Left lung (tissue), 4 donors: ENCODE measurements at regions not wholly inside any gene's neighbourhood (a gene's known extent, or its start where the extent isn't known, plus 50 kb on each side); places are given as distances from the start of the nearest gene placed in this dataset.
A peak's percentile ranks its signal among the peaks of the same experiment; 100 is the strongest.

Experiments
- ATAC-seq: fragments of 200-7000 bp; cut with Tn5 transposase; one replicate; pipeline ENCODE4 v1.9.1; 2020; ENCODE audit warnings: moderate library complexity
- DNase-seq, 4 donors: peaks; one replicate each; pipeline ENCODE4 v3.0.0-alpha.2; 2013 to 2020
- H3K27ac ChIP-seq, 2 donors: fragments of 200-600 bp; sonication (generic) in 1 of 2; one replicate each; pipeline versions ENCODE4 v1.5.0 to v1.8.0; 2020 to 2021
- H3K27me3 ChIP-seq, 2 donors: fragments of 200-600 bp; sonication (generic) in 1 of 2; one replicate each; pipeline versions ENCODE4 v1.5.0 to v1.8.0; 2020 to 2021
- H3K36me3 ChIP-seq, 2 donors: fragments of 200-600 bp; sonication (generic) in 1 of 2; one replicate each; pipeline versions ENCODE4 v1.5.0 to v1.8.0; 2020 to 2021
- H3K4me1 ChIP-seq, 2 donors: fragments of 200-600 bp; one replicate each; pipeline ENCODE4 v1.8.0; 2021
- H3K4me3 ChIP-seq, 2 donors: fragments of 200-600 bp; sonication (generic) in 1 of 2; one replicate each; pipeline versions ENCODE4 v1.5.0 to v1.8.0; 2020 to 2021; ENCODE audit warnings: mild to moderate bottlenecking in 1 of 2
- H3K9me3 ChIP-seq, 2 donors: fragments of 200-600 bp; sonication (generic) in 1 of 2; one replicate each; pipeline versions ENCODE4 v1.5.0 to v1.8.0; 2020 to 2021
- intact Hi-C, 2 donors: fragments of 100-400 bp; cut with DNase I; formaldehyde crosslinking; loops; one replicate each; pipeline versions ENCODE4 v1.11.2 to v1.14.2; 2022
- TF ChIP-seq, protein P1 (sequence below), 2 donors: fragments of 200-600 bp; sonication (generic) in 1 of 2; IDR thresholded peaks; one replicate each; pipeline versions ENCODE4 v1.5.0 to v1.8.0; 2021; ENCODE audit warnings: antibody characterized with exemption in 2 of 2
- donor health status: DM: no; HTN: yes; CAD: no.
- donor health status: DM: no; HTN: no; CAD: no.

DNA sequence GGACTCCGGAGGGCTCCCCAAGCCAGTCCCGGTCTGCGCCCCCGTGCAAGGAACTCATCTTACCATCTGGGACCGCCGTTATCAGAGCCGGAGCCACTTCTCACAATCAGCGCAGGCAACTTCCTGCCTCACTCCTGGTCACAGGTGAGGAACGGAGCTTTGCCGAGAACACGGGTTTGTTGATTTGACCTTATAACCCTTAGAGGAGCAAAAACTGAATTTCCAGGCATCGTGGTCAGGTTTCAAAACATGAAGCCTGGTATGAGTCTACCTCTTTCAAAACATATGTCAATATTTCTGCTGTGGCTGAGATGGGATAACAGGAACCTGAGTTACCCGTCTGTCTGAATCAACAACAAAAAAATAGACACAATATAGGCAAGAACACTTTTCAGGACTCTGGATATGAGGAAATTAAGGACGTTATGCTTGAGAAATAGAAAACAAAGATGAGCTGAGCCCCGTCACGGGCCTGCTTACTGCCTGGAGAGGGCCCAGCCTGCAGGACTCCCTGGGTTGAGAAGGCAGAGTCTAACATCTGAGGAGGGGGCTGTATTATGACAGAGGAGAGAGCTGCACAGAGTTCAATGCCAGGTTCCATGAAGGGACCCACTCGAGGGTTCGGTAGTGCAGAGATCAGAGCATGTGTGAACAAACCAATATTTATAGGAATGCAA, 148.7 kb downstream of the NDUFA10 start:
- TF ChIP-seq, protein P1, sequence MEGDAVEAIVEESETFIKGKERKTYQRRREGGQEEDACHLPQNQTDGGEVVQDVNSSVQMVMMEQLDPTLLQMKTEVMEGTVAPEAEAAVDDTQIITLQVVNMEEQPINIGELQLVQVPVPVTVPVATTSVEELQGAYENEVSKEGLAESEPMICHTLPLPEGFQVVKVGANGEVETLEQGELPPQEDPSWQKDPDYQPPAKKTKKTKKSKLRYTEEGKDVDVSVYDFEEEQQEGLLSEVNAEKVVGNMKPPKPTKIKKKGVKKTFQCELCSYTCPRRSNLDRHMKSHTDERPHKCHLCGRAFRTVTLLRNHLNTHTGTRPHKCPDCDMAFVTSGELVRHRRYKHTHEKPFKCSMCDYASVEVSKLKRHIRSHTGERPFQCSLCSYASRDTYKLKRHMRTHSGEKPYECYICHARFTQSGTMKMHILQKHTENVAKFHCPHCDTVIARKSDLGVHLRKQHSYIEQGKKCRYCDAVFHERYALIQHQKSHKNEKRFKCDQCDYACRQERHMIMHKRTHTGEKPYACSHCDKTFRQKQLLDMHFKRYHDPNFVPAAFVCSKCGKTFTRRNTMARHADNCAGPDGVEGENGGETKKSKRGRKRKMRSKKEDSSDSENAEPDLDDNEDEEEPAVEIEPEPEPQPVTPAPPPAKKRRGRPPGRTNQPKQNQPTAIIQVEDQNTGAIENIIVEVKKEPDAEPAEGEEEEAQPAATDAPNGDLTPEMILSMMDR (IDR thresholded peaks at IDR 0.05), result no peak
- no peak for DNase-seq
- ATAC-seq, result no peak
- intact Hi-C loops, result no loop called here
- Histone ChIP-seq H3K27me3 (peaks cover 0 to 22% of the 10 kb centered on the region in 2 donors), H3K4me1 (no peaks in the 10 kb centered on the region), H3K4me3 (no peak overlapping the region), H3K36me3 (no peaks in the 10 kb centered on the region), H3K27ac (no peak overlapping the region), H3K9me3 (no peaks in the 10 kb centered on the region)

DNA sequence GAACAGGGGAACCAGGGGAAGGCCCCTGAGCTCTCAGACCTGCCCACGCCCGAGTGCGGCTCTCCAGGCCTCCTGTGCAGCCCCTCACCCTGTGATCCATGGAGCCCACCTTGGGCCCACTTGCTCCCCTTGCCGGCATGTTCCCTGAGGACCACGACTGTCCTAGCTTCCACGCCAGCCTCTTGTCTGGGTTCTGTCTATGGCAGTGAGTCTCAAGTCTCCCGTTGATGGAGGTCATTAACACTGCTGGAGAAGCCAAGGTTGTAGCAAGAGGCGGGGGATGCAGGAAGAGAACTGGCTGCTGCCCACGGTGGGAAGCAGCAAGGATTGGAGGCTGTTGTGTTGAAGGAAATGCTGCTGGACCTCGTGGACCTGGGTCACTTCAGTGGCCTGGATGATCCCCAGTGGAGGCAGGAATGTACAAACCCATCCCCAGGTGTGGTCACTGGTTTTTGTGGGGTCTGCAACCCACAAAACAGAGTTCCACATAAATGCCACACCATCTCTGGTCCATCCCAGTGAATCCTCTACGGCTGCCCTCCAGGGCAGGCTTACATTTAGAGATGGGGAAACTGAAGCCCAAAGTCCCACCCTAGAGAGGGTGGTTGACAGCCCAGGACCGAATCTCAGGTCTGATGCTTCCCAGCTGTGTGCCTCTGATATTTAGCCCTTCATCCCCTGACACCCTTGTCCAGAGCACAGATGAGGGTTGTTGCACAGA, 150.3 kb downstream of the NDUFA10 start:
- intact Hi-C loops, result no loop called here
- H3K27me3 ChIP-seq, result peaks cover 0 to 15% of the 10 kb centered on the region in 2 donors
- H3K4me3 ChIP-seq, result no peak overlapping the region
- ATAC-seq (no peak), DNase-seq (no peak)
- no peaks in the 10 kb centered on the region for H3K4me1 ChIP-seq
- H3K9me3 ChIP-seq, result no peaks in the 10 kb centered on the region
- no peak overlapping the region for H3K27ac ChIP-seq
- TF ChIP-seq, protein P1 (IDR thresholded peaks at IDR 0.05), result no peak
- H3K36me3 ChIP-seq, result no peaks in the 10 kb centered on the region

DNA sequence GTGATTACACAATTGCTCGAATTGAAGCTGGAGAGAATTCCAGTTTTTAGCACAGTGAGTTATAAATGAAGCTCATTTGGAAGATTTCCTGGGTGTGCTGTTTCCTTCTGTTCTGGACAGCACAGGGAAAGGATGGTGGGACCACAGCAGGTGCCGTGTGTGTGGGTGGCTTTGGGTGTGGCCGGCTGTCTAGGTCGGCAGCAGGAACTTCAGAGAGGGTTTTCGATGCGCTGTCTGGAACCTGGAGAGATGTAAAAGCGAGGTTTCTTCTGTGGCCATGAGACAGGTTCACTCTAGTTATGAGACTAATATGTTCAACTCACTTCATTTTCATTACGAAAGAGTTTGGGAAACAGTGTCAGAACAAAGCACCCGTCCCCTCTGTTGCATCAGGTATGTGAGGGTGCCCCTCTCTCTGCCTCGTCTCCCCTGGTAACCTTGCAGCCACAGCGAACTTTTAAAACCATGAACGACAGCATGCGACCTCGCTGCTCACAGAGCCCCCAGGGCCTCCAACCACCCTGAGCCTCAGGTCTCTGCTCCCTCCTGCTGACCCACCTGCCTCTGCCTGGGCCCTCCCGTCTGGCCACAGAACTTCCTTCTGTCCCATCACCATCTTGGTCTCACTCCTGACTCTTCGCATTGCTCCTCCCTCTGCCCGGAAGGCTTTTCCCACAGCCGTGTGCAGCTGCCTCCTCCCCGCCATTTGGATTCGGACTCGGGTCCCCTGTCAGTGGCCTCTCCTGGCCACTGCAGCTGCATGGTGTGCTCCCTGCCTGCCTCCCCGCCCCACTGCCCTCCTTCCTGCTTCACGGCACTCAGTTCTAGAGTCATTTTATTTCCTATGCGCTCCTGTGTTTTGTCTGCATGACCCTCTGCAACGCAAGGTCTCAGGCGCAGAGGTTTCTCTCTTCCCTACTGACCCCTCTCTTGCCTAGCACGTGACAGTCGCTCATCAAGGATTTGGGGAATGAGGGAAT, 151.2 kb downstream of the NDUFA10 start:
- H3K27ac ChIP-seq, result no peak overlapping the region

DNA sequence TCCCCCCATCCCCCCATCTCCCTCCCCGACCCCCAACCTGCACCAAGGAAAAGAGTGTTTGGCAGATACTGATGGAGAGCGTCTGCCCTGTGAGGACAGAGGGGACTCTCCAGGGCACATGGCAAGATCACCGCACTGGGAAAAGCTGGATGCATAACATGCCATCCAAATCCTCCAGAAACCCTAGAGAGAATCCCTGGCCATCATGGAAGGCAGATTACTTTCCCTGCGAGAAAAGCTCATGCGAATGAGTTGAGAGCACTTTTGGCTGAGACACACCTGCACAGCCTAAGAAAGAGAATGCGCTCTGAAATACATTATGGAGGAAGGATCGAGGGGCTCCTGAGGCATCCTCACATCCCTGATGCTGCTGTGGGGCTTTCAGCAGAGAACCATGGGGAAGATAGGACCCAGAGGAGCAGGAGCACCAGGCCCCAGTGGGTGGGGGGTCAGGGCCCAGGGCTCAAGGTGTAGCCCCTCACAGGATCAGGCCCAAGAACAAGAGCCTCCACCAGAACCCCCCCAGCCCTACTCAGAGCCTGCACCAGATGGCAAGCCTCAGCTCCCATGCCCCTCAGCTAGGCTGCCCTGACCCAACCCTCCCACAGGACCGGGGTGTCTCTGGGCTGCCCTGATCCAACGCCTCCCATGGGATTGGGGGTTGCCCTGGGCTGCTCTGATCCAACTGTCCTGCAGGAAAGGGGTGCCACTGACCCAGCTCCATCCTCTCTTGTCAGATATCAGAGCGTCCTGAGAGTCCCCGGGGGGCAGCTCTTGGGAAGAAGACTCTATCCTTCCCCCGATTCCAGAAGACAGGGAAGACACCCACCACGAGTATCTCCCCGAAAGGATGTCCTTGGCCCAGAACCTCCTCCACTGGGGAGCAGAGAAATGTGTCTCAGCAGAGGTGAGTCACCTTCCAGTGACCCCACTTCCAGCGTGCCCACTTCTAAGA, 153.4 kb downstream of the NDUFA10 start:
- no peak for DNase-seq
- intact Hi-C loops, result no loop called here
- Histone ChIP-seq H3K9me3 (no peaks in the 10 kb centered on the region), H3K4me1 (no peaks in the 10 kb centered on the region), H3K4me3 (no peak overlapping the region), H3K36me3 (no peaks in the 10 kb centered on the region), H3K27me3 (peaks cover 0 to 15% of the 10 kb centered on the region in 2 donors), H3K27ac (no peak overlapping the region)
- TF ChIP-seq, protein P1 (IDR thresholded peaks at IDR 0.05), result no peak
- ATAC-seq, result no peak

More for the DNA sequence above, 151.2 kb downstream of the NDUFA10 start:
- H3K27me3 ChIP-seq, result peaks cover 0 to 15% of the 10 kb centered on the region in 2 donors
- intact Hi-C loops, result no loop called here
- no peak for ATAC-seq
- DNase-seq, result peak in 1 of 4 donors; percentile 49
- TF ChIP-seq, protein P1 (IDR thresholded peaks at IDR 0.05), result no peak
- H3K9me3 ChIP-seq, result no peaks in the 10 kb centered on the region
- no peaks in the 10 kb centered on the region for H3K36me3 ChIP-seq
- no peaks in the 10 kb centered on the region for H3K4me1 ChIP-seq
- no peak overlapping the region for H3K4me3 ChIP-seq
